ENCODE measurements at regions not wholly inside any gene's neighbourhood (a gene's known extent, or its start where the extent isn't known, plus 50 kb on each side); places are given as distances from the start of the nearest gene placed in this dataset.
A peak's percentile ranks its signal among the peaks of the same experiment; 100 is the strongest.

DNA sequence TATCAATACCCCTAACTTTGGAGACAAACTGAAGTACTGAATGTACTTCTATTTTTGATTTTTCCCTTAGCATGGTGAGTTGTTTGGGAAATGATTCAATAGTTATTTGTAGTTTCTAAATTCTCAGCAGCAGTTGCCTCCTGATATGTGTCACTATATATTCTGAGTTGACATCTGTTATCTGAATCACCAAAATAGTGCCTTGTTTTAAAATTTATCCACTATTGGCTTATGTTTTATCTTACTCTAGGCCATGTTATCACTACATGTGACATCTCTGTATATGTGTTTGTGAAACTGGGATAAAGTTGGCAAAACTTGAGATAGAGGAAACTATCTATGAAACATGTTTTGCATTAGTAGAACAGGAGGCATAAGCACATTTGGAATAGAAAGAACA lies 317.6 kb downstream of the TLE4 start:
- DNase-seq (ENCODE audit: low spot score in 2 of 2) (no peak), ATAC-seq (replicated peaks; ENCODE audit: extremely low read depth, poor library complexity, severe bottlenecking) (no peak)
- Mint-ChIP-seq H3K4me1 (peaks cover 20% of the 10 kb centered on the region), H3K4me3 (no peak overlapping the region), H3K9me3 (no peaks in the 10 kb centered on the region), H3K27me3 (no peaks in the 10 kb centered on the region), H3K27ac (ENCODE audit: low read depth) (no peak overlapping the region), H3K36me3 (ENCODE audit: insufficient read depth) (no peaks in the 10 kb centered on the region)

DNA sequence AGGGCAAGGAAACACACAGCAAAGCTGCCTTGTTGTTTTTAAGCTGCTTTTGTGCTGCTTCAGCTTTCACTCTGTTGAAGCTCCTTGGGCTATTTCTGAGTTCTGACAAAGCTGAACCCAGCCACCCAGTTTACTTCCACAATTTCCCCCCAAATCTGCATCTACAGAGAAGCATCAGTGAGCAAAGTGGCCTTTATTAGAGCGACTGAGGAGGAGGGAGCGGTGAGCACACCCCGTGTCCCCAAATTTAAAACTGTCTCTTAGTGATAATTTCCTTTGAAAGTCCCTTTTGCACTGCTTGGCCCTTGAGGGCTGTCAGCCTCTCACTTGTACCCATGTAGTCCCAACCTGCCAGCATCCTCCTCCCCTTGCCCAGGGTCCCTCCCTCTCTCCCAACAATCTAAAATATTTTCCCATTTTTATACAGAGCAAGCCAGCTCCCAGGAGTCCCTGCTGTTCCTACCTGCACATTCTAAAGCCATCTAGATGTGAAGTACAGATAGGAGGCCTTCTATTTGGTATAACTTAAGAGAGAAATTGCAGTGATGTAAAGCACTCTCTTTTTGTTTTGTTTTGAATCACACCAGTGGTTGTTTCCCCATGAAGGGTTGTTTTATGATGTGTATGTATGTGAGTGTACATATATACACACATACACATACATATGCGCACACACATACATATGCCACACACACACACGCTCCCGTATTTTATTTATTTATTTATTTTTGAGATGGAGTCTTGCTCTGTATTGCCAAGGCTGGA lies 313.5 kb downstream of the TLE4 start:
- Mint-ChIP-seq H3K36me3 (ENCODE audit: insufficient read depth) (peaks cover 2% of the 10 kb centered on the region), H3K4me3 (peak overlapping the region; percentile 35), H3K27ac (ENCODE audit: low read depth) (no peak overlapping the region), H3K4me1 (peaks cover 55% of the 10 kb centered on the region), H3K27me3 (no peaks in the 10 kb centered on the region), H3K9me3 (no peaks in the 10 kb centered on the region)
- DNase-seq (ENCODE audit: low spot score in 2 of 2) (no peak), ATAC-seq (replicated peaks; ENCODE audit: extremely low read depth, poor library complexity, severe bottlenecking) (no peak)

- ATAC-seq (replicated peaks; ENCODE audit: extremely low read depth, poor library complexity, severe bottlenecking) (no peak), DNase-seq (ENCODE audit: low spot score in 2 of 2) (no peak)
- no peaks in the 10 kb centered on the region for H3K27me3 Mint-ChIP-seq
- no peaks in the 10 kb centered on the region for H3K9me3 Mint-ChIP-seq
- no peak overlapping the region for H3K27ac Mint-ChIP-seq (ENCODE audit: low read depth)
- peaks cover 2% of the 10 kb centered on the region for H3K36me3 Mint-ChIP-seq (ENCODE audit: insufficient read depth)
- peak overlapping the region; percentile 35 for H3K4me3 Mint-ChIP-seq
- peaks cover 57% of the 10 kb centered on the region for H3K4me1 Mint-ChIP-seq
Measured at GRCh38 chr9:79884546-79884945, 312.8 kb downstream of the TLE4 start.

DNA sequence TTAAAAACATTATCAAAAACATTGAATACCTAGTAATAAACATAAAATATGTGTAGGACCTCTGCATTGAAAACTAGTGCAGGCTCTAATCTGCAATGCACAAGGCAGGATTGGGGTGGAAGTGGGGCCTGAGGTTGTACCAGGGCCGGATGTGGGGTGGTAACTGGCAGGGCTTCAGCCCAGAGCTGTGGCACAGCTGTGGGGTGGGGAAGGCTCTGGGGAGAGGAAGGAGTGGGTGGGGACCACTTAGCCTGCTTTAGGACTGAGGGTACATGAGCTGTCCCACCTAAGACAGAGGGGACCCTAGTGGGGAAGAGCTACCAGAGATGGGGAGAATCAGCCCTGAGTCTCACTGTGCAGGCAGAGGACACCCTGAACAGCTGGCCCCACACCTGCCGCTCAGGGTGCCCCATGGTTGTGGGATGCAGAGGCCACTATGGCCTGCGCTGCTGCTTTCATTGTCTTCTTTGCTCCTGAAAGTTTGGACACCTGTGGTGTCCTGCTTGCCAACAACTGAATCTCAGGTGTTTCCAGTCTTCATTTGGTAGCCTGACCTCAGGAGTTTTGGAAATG lies 311.4 kb downstream of the TLE4 start:
- peaks cover 67% of the 10 kb centered on the region for H3K4me1 Mint-ChIP-seq
- peak overlapping the region; percentile 65 for H3K4me3 Mint-ChIP-seq
- peak; percentile 98 for ATAC-seq (replicated peaks; ENCODE audit: extremely low read depth, poor library complexity, severe bottlenecking)
- no peaks in the 10 kb centered on the region for H3K27me3 Mint-ChIP-seq
- peak; percentile 19 to 52 for DNase-seq (ENCODE audit: low spot score in 2 of 2)
- peaks cover 2% of the 10 kb centered on the region for H3K36me3 Mint-ChIP-seq (ENCODE audit: insufficient read depth)
- no peaks in the 10 kb centered on the region for H3K9me3 Mint-ChIP-seq
- peak overlapping the region; percentile 25 for H3K27ac Mint-ChIP-seq (ENCODE audit: low read depth)

DNA sequence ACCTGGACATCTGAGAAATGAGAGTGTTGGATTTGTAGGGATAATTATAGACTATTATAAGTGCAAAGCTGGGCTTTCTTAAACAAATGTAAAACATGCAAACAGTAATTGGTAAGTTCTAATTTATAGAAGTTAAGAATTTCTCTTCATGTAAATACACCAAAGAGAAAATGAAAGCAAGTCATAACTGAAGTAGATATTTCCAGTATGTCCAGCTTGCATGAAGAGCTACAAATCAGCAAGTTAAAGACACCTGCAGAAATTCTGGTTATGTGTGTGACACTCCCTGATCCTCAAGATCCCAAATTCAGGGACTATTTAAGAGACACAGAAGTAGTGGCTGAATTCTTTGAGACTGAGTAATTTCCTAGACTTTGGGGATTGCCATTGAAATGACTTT lies 308.9 kb downstream of the TLE4 start:
- no peak overlapping the region for H3K4me3 Mint-ChIP-seq
- no peaks in the 10 kb centered on the region for H3K27me3 Mint-ChIP-seq
- ATAC-seq (replicated peaks; ENCODE audit: extremely low read depth, poor library complexity, severe bottlenecking) (no peak), DNase-seq (ENCODE audit: low spot score in 2 of 2) (no peak)
- no peak overlapping the region for H3K27ac Mint-ChIP-seq (ENCODE audit: low read depth)
- H3K9me3 Mint-ChIP-seq = no peaks in the 10 kb centered on the region
- peaks cover 2% of the 10 kb centered on the region for H3K36me3 Mint-ChIP-seq (ENCODE audit: insufficient read depth)
- peaks cover 62% of the 10 kb centered on the region for H3K4me1 Mint-ChIP-seq

GRCh38 chr9:79877943-79878602 lies 306.3 kb downstream of the TLE4 start:
- no peaks in the 10 kb centered on the region for H3K9me3 Mint-ChIP-seq
- no peak overlapping the region for H3K27ac Mint-ChIP-seq (ENCODE audit: low read depth)
- H3K27me3 Mint-ChIP-seq = no peaks in the 10 kb centered on the region
- H3K4me1 Mint-ChIP-seq = peaks cover 37% of the 10 kb centered on the region
- peaks cover 1% of the 10 kb centered on the region for H3K36me3 Mint-ChIP-seq (ENCODE audit: insufficient read depth)
- ATAC-seq (replicated peaks; ENCODE audit: extremely low read depth, poor library complexity, severe bottlenecking) (no peak), DNase-seq (ENCODE audit: low spot score in 2 of 2) (no peak)
- H3K4me3 Mint-ChIP-seq = no peak overlapping the region

GRCh38 chr9:79868567-79869189 lies 296.9 kb downstream of the TLE4 start:
- Mint-ChIP-seq H3K36me3 (ENCODE audit: insufficient read depth) (peaks cover 2% of the 10 kb centered on the region), H3K4me1 (peaks cover 20% of the 10 kb centered on the region), H3K4me3 (no peak overlapping the region), H3K9me3 (no peaks in the 10 kb centered on the region), H3K27me3 (no peaks in the 10 kb centered on the region), H3K27ac (ENCODE audit: low read depth) (no peak overlapping the region)
- ATAC-seq (replicated peaks; ENCODE audit: extremely low read depth, poor library complexity, severe bottlenecking) (no peak), DNase-seq (ENCODE audit: low spot score in 2 of 2) (no peak)

GRCh38 chr9:79862921-79863890 lies 291.4 kb downstream of the TLE4 start:
- H3K27me3 Mint-ChIP-seq = no peaks in the 10 kb centered on the region
- no peak overlapping the region for H3K27ac Mint-ChIP-seq (ENCODE audit: low read depth)
- H3K9me3 Mint-ChIP-seq = no peaks in the 10 kb centered on the region
- H3K4me3 Mint-ChIP-seq = no peak overlapping the region
- DNase-seq (ENCODE audit: low spot score in 2 of 2) = no peak
- peaks cover 23% of the 10 kb centered on the region for H3K4me1 Mint-ChIP-seq
- peaks cover 2% of the 10 kb centered on the region for H3K36me3 Mint-ChIP-seq (ENCODE audit: insufficient read depth)
- ATAC-seq (replicated peaks; ENCODE audit: extremely low read depth, poor library complexity, severe bottlenecking) = no peak

DNA sequence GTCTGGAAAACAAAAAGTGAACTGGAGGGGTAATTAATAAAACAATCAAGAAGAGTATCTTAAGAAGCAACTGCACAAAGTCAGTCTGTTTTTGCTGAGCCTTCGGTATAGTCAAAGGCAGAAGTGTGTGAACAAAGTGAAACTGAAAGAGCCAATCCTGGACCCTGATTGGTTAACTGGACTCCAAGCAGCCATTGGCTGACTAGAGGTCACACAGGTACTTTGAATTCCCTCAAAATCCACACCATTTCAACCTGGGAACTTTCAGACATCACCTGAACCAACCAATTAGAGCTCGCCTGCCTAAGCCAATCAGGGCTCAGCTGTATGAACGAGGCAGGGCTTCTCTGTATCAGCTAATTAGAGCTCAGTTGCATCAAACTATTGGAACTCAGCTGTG lies 286.7 kb downstream of the TLE4 start:
- no peaks in the 10 kb centered on the region for H3K27me3 Mint-ChIP-seq
- DNase-seq (ENCODE audit: low spot score in 2 of 2) (no peak), ATAC-seq (replicated peaks; ENCODE audit: extremely low read depth, poor library complexity, severe bottlenecking) (peak; percentile 56)
- peaks cover 1% of the 10 kb centered on the region for H3K36me3 Mint-ChIP-seq (ENCODE audit: insufficient read depth)
- peaks cover 6% of the 10 kb centered on the region for H3K4me1 Mint-ChIP-seq
- H3K27ac Mint-ChIP-seq (ENCODE audit: low read depth) = peak overlapping the region; percentile 77
- H3K4me3 Mint-ChIP-seq = peak overlapping the region; percentile 39
- no peaks in the 10 kb centered on the region for H3K9me3 Mint-ChIP-seq

- no peak overlapping the region for H3K4me3 Mint-ChIP-seq
- H3K9me3 Mint-ChIP-seq = no peaks in the 10 kb centered on the region
- no peak for DNase-seq (ENCODE audit: low spot score in 2 of 2)
- H3K4me1 Mint-ChIP-seq = peaks cover 6% of the 10 kb centered on the region
- peak overlapping the region; percentile 16 for H3K27ac Mint-ChIP-seq (ENCODE audit: low read depth)
- no peak for ATAC-seq (replicated peaks; ENCODE audit: extremely low read depth, poor library complexity, severe bottlenecking)
- peaks cover 1% of the 10 kb centered on the region for H3K36me3 Mint-ChIP-seq (ENCODE audit: insufficient read depth)
- H3K27me3 Mint-ChIP-seq = no peaks in the 10 kb centered on the region
Measured at GRCh38 chr9:79857188-79857587, 285.4 kb downstream of the TLE4 start.

GRCh38 chr9:79847074-79847473 lies 275.3 kb downstream of the TLE4 start:
- no peak for DNase-seq (ENCODE audit: low spot score in 2 of 2)
- Mint-ChIP-seq H3K4me3 (no peak overlapping the region), H3K27me3 (peaks cover 14% of the 10 kb centered on the region), H3K9me3 (peaks cover 21% of the 10 kb centered on the region), H3K36me3 (ENCODE audit: insufficient read depth) (peaks cover 4% of the 10 kb centered on the region), H3K4me1 (no peaks in the 10 kb centered on the region), H3K27ac (ENCODE audit: low read depth) (no peak overlapping the region)
- no peak for ATAC-seq (replicated peaks; ENCODE audit: extremely low read depth, poor library complexity, severe bottlenecking)

Data from central memory CD8-positive, alpha-beta T cell (primary cell).